ENCODE measurements at regions not wholly inside any gene's neighbourhood (a gene's known extent, or its start where the extent isn't known, plus 50 kb on each side); places are given as distances from the start of the nearest gene placed in this dataset.

- TF ChIP-seq EZH2 (IDR thresholded peaks at IDR 0.05; ENCODE audit: insufficient read depth, poor library complexity, severe bottlenecking) (no peak), EZH2phosphoT487 (IDR thresholded peaks at IDR 0.05; ENCODE audit: insufficient read depth, low read depth) (no peak)
Observed at GRCh38 chr18:44517136-44517535, 163.6 kb upstream of the SETBP1 start.
